OCI-LY1 (cell line): ENCODE measurements at regions not wholly inside any gene's neighbourhood (a gene's known extent, or its start where the extent isn't known, plus 50 kb on each side); places are given as distances from the start of the nearest gene placed in this dataset.

Source experiments
- H2AFZ ChIP-seq: fragments of 200-600 bp; sonication (generic), shearing (Covaris generic); 2 replicates; pipeline ENCODE4 v1.6.0; 2014; ENCODE audit warnings: antibody characterized with exemption, mild to moderate bottlenecking, low read length
- H3F3A ChIP-seq: fragments of 200-600 bp; sonication (generic), shearing (Covaris generic); 2 replicates; pipeline ENCODE4 v1.6.0; 2014; ENCODE audit warnings: mild to moderate bottlenecking, antibody characterized with exemption, low read length, moderate library complexity; ENCODE audit not compliant: insufficient read depth
- H3K27ac ChIP-seq: fragments of 200-600 bp; sonication (generic); 2 replicates; pipeline ENCODE4 v1.5.1; 2014; ENCODE audit warnings: low read length, mixed run types, mild to moderate bottlenecking, low read depth; ENCODE audit not compliant: poor library complexity, severe bottlenecking
- H3K27me3 ChIP-seq: fragments of 200-600 bp; sonication (generic); 2 replicates; pipeline ENCODE4 v1.6.0; 2014; ENCODE audit warnings: antibody characterized with exemption, mild to moderate bottlenecking, low read length, moderate library complexity; ENCODE audit not compliant: insufficient read depth
- H3K36me3 ChIP-seq: fragments of 200-600 bp; sonication (generic); 2 replicates; pipeline ENCODE4 v1.6.1; 2014; ENCODE audit warnings: mild to moderate bottlenecking, antibody characterized with exemption, low read length, moderate library complexity, mixed read lengths; ENCODE audit not compliant: insufficient read depth
- H3K4me1 ChIP-seq: fragments of 200-600 bp; sonication (generic); 2 replicates; pipeline ENCODE4 v1.5.1; 2014; ENCODE audit warnings: mild to moderate bottlenecking, low read length, moderate library complexity; ENCODE audit not compliant: insufficient read depth, severe bottlenecking
- H3K4me2 ChIP-seq: fragments of 200-600 bp; sonication (generic), shearing (Covaris generic); 2 replicates; pipeline ENCODE4 v1.6.1; 2014; ENCODE audit warnings: low read length
- H3K4me3 ChIP-seq: fragments of 200-600 bp; sonication (generic); 2 replicates; pipeline ENCODE4 v1.5.1; 2014; ENCODE audit warnings: low read length, low read depth, mild to moderate bottlenecking, mixed read lengths; ENCODE audit not compliant: poor library complexity, severe bottlenecking
- H3K79me2 ChIP-seq: fragments of 200-600 bp; shearing (Covaris generic); 2 replicates; pipeline ENCODE4 v1.6.1; 2016; ENCODE audit warnings: mixed run types, low read length, mixed read lengths; ENCODE audit not compliant: insufficient read depth
- H3K9ac ChIP-seq: fragments of 200-600 bp; sonication (generic), shearing (Covaris generic); 2 replicates; pipeline ENCODE4 v1.6.1; 2014; ENCODE audit warnings: mild to moderate bottlenecking, low read length, mixed read lengths
- H3K9me2 ChIP-seq: fragments of 200-600 bp; sonication (generic), shearing (Covaris generic); 2 replicates; pipeline ENCODE4 v1.6.1; 2014; ENCODE audit warnings: low read depth, mild to moderate bottlenecking, low read length, mixed read lengths
- H3K9me3 ChIP-seq: fragments of 200-600 bp; shearing (Covaris generic); 2 replicates; pipeline ENCODE4 v1.6.1; 2014; ENCODE audit warnings: low read length, mixed read lengths
- H4K20me1 ChIP-seq: fragments of 200-600 bp; sonication (generic), shearing (Covaris generic); 2 replicates; pipeline ENCODE4 v1.6.0; 2016; ENCODE audit warnings: mild to moderate bottlenecking, low read length; ENCODE audit not compliant: insufficient read depth
- CTCF ChIP-seq: fragments of 200-600 bp; sonication (generic), shearing (Covaris generic); IDR thresholded peaks from 2 replicates; pipeline ENCODE4 v1.5.1; 2017; ENCODE audit warnings: mild to moderate bottlenecking, antibody characterized with exemption, low read length, moderate library complexity, mixed read lengths
- EZH2 ChIP-seq: fragments of 200-600 bp; sonication (generic), shearing (Covaris generic); IDR thresholded peaks from 2 replicates; pipeline ENCODE4 v1.8.0; 2017; ENCODE audit warnings: borderline replicate concordance, mixed run types, mild to moderate bottlenecking, antibody characterized with exemption, low read length, moderate library complexity, mixed read lengths

GRCh38 chr2:74059137-74059775 lies 74.5 kb downstream of the TET3 start:
- H3K4me1 ChIP-seq = no peaks in the 10 kb centered on the region
- H3K27ac ChIP-seq = no peak overlapping the region
- H2AFZ ChIP-seq = no peak overlapping the region
- 0 out of 2 replicates have a peak, but pooled peaks cover 3% of the 10 kb centered on the region for H3K36me3 ChIP-seq
- no peaks in the 10 kb centered on the region for H3K79me2 ChIP-seq
- H3K27me3 ChIP-seq = no peaks in the 10 kb centered on the region
- H4K20me1 ChIP-seq = no peaks in the 10 kb centered on the region
- no peaks in the 10 kb centered on the region; the same call in 1 of the 2 replicates for H3K9me3 ChIP-seq
- H3F3A ChIP-seq = no peaks in the 10 kb centered on the region
- TF ChIP-seq CTCF = no peak
- TF ChIP-seq EZH2 = no peak
- no peak overlapping the region for H3K9ac ChIP-seq
- no peaks in the 10 kb centered on the region for H3K9me2 ChIP-seq
- H3K4me3 ChIP-seq = no peak overlapping the region
- H3K4me2 ChIP-seq = no peak overlapping the region

GRCh38 chr2:74063486-74063885 lies 78.8 kb downstream of the TET3 start:
- no peaks in the 10 kb centered on the region for H3K9me2 ChIP-seq
- no peaks in the 10 kb centered on the region for H3K4me1 ChIP-seq
- no peaks in the 10 kb centered on the region for H3F3A ChIP-seq
- no peak overlapping the region for H2AFZ ChIP-seq
- no peak overlapping the region for H3K9ac ChIP-seq
- H3K27me3 ChIP-seq = no peaks in the 10 kb centered on the region
- no peak overlapping the region for H3K27ac ChIP-seq
- no peak overlapping the region for H3K4me3 ChIP-seq
- H4K20me1 ChIP-seq = no peaks in the 10 kb centered on the region
- H3K79me2 ChIP-seq = no peaks in the 10 kb centered on the region
- 0 out of 2 replicates have a peak, but pooled peaks cover 3% of the 10 kb centered on the region for H3K36me3 ChIP-seq
- TF ChIP-seq CTCF (no peak), EZH2 (no peak)
- H3K4me2 ChIP-seq = no peak overlapping the region
- H3K9me3 ChIP-seq = no peaks in the 10 kb centered on the region; the same call in 1 of the 2 replicates

- Histone ChIP-seq H3K4me2 (no peak overlapping the region), H3K4me1 (no peaks in the 10 kb centered on the region), H4K20me1 (no peaks in the 10 kb centered on the region), H3F3A (no peaks in the 10 kb centered on the region), H3K9me3 (no peaks in the 10 kb centered on the region; the same call in 1 of the 2 replicates), H3K4me3 (no peak overlapping the region), H2AFZ (no peak overlapping the region), H3K9ac (no peak overlapping the region), H3K9me2 (no peaks in the 10 kb centered on the region), H3K79me2 (no peaks in the 10 kb centered on the region), H3K36me3 (peaks cover 4% of the 10 kb centered on the region; the same call in 1 of the 2 replicates), H3K27ac (no peak overlapping the region), H3K27me3 (no peaks in the 10 kb centered on the region)
- no peak for TF ChIP-seq CTCF
- no peak for TF ChIP-seq EZH2
These were observed 80.7 kb downstream of the TET3 start for GRCh38 chr2:74065456-74065855.
